Lung (tissue), 11 donors: ENCODE measurements at regions not wholly inside any gene's neighbourhood (a gene's known extent, or its start where the extent isn't known, plus 50 kb on each side); places are given as distances from the start of the nearest gene placed in this dataset.

Experiments
- ATAC-seq: fragments of 200-7000 bp; cut with Tn5 transposase; one replicate; pipeline ENCODE4 v1.9.1; 2020; ENCODE audit warnings: moderate number of reproducible peaks; ENCODE audit not compliant: insufficient read depth, low FRiP score
- DNase-seq, 3 donors: peaks; one replicate each; pipeline ENCODE4 v3.0.0-alpha.2; 2013 to 2017
- H3K27ac ChIP-seq, 2 donors: one replicate each; pipeline ENCODE4 v1.5.1; 2013; ENCODE audit warnings: mild to moderate bottlenecking in 2 of 2, moderate library complexity in 2 of 2, control low read depth in 1 of 2, inconsistent platforms in 1 of 2, low read depth in 1 of 2, low read length in 1 of 2
- H3K27me3 ChIP-seq, 3 donors: one replicate each; pipeline ENCODE4 v1.5.1; 2013; ENCODE audit warnings: low read length in 2 of 3; ENCODE audit not compliant: control insufficient read depth in 3 of 3, insufficient read depth in 3 of 3
- H3K36me3 ChIP-seq, 4 donors: one replicate each; pipeline ENCODE4 v1.5.1; 2013; ENCODE audit warnings: low read length in 4 of 4, mild to moderate bottlenecking in 1 of 4, moderate library complexity in 1 of 4; ENCODE audit not compliant: control insufficient read depth in 4 of 4, insufficient read depth in 4 of 4
- H3K4me1 ChIP-seq, 5 donors: one replicate each; pipeline ENCODE4 v1.5.1; 2013; ENCODE audit warnings: low read length in 5 of 5, mild to moderate bottlenecking in 2 of 5, moderate library complexity in 1 of 5; ENCODE audit not compliant: control insufficient read depth in 5 of 5, insufficient read depth in 5 of 5
- H3K4me3 ChIP-seq: one replicate; pipeline ENCODE4 v1.5.1; 2013; ENCODE audit warnings: mild to moderate bottlenecking, control low read depth, moderate library complexity
- H3K9ac ChIP-seq, 2 donors: one replicate each; pipeline ENCODE4 v1.5.1; 2013; ENCODE audit warnings: low read length in 2 of 2, control low read depth in 1 of 2; ENCODE audit not compliant: insufficient read depth in 1 of 2
- H3K9me3 ChIP-seq, 4 donors: one replicate each; pipeline ENCODE4 v1.5.1; 2013; ENCODE audit warnings: low read length in 3 of 4, mild to moderate bottlenecking in 1 of 4, moderate library complexity in 1 of 4; ENCODE audit not compliant: control insufficient read depth in 4 of 4, insufficient read depth in 3 of 4
- CTCF ChIP-seq: IDR thresholded peaks from 2 replicates; pipeline ENCODE4 v1.5.1; 2012; ENCODE audit warnings: mild to moderate bottlenecking; ENCODE audit errors: control extremely low read depth, extremely low read depth
- WGBS, 2 donors: extraction: QIAGEN DNeasy Blood & Tissue Kit; methylation state at CpG; one replicate each; pipeline ENCODE4 v1.1.7; 2013; 5-methylcytosine and 5-hydroxymethylcytosine counted together
- donor health status: control.
- donor health status: control.
- donor health status: Bipolar disorder and iron deficiency.
- donor health status: healthy.
- donor health status: DM: yes; HTN: yes; CAD: no.

DNA sequence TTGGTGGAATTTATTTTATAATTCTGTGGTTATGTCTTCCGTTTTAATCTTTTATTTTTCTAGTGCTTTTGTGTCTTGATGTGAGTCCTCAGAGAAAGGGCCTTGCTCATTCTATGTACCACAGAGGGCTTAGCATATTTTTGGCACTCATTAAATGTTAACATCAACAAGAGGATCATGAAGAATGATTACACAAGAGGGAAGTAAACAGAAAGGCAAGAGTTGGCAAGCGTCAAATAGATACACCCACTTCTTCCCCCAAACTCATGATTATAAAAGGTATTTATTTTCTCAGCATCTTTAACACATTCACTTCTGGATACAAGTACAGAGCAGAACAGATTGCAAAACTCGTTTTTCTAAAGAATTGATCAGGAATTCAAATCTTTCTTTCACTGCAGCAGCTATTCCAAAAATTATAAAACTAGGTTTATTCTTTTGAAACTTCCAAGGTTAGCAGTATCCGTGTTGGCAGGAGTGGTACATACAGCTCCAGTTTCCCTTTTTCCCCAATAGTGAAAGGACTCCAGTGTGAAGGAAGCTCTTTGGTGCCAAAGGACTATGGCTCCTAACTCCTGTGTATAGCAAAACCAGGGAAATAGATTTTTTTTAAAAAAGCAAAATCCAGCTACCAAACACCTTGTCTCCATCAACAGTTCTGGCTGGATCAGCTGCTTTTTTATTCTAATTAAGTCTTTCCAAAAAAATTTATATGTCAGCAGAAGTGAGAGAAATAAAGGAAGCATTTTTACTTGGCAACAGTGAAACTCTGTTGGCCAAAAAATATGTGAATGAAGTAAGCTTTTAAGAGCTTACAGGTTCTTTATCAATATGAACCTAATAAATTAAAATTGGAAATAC is 221.9 kb downstream of the ADGRG6 start:
- ATAC-seq (no peak), DNase-seq (peak in 2 of 3 donors; percentile 85 to 91)
- TF ChIP-seq CTCF, result no peak
- Histone ChIP-seq H3K36me3 (no peaks in the 10 kb centered on the region), H3K27ac (no peak overlapping the region), H3K4me1 (peaks cover 0 to 25% (median 3%) of the 10 kb centered on the region in 5 donors), H3K9me3 (no peaks in the 10 kb centered on the region), H3K27me3 (no peaks in the 10 kb centered on the region), H3K4me3 (no peak overlapping the region), H3K9ac (no peak overlapping the region)
- 29 to 63% methylated on average over 4 of the region's 4 CpGs for WGBS, 2 donors

DNA sequence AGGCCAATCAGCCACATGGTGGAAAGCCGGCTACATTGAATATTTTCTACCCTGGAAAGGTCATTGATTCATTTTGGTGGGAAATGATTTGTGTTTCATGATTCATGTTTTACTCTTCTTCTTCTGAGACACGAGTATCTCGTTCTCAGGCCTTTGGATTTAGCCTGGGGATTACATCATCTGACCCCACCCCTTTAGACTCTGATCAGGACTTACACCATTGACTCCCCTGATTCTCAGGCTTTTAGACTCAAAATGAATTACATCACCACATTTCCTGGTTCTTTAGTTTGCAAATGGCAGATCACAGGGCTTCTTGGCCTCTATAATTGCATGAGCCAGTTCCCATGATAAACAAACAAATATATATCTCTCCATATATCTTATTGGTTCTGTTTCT is 228.8 kb downstream of the ADGRG6 start:
- ATAC-seq, result no peak
- Histone ChIP-seq H3K4me1 (no peaks in the 10 kb centered on the region), H3K9me3 (peaks cover 0 to 7% (median 2%) of the 10 kb centered on the region in 4 donors), H3K36me3 (no peaks in the 10 kb centered on the region), H3K27me3 (no peaks in the 10 kb centered on the region), H3K9ac (no peak overlapping the region), H3K27ac (no peak overlapping the region), H3K4me3 (no peak overlapping the region)
- TF ChIP-seq CTCF, result no peak
- WGBS, 2 donors, result 88 to 93% methylated on average over 3 of the region's 3 CpGs
- DNase-seq, result no peak

- H3K4me1 ChIP-seq, result no peaks in the 10 kb centered on the region
- no peak for TF ChIP-seq CTCF
- 93 to 96% methylated on average over 1 of the region's 1 CpG for WGBS, 2 donors
- H3K27me3 ChIP-seq, result no peaks in the 10 kb centered on the region
- ATAC-seq (no peak), DNase-seq (no peak)
- H3K27ac ChIP-seq, result no peak overlapping the region
- H3K4me3 ChIP-seq, result no peak overlapping the region
- no peak overlapping the region for H3K9ac ChIP-seq
- peaks cover 0 to 7% (median 2%) of the 10 kb centered on the region in 4 donors for H3K9me3 ChIP-seq
- no peaks in the 10 kb centered on the region for H3K36me3 ChIP-seq
These were observed 229.9 kb downstream of the ADGRG6 start for GRCh38 chr6:142531727-142532126.
